GM12878 (cell line): ENCODE measurements at regions not wholly inside any gene's neighbourhood (a gene's known extent, or its start where the extent isn't known, plus 50 kb on each side); places are given as distances from the start of the nearest gene placed in this dataset.
"Not testable (repeated sequence)": the region's sequence is repeated elsewhere in the genome, so short reads cannot be mapped to it uniquely, and the experiment has no call there.

Experiments
- ATAC-seq: fragments of 200-7000 bp; cut with Tn5 transposase; 3 replicates; pipeline ENCODE4 v1.9.1; 2020; ENCODE audit warnings: mild to moderate bottlenecking, moderate library complexity
- BruUV-seq: library from RNA; stranded (reverse); fragments of 400-500 nt; replicated peaks from 2 replicates; lab custom pipeline; 2021; lab: Mats Ljungman, UMichigan
- CTCF ChIA-PET: fragments of 300-600 bp; sonication (Branson Sonifier 250); formaldehyde crosslinking; extraction: SDS; loops from one replicate; lab custom pipeline; 2021; ENCODE audit warnings: inconsistent platforms; lab: Yijun Ruan, JAX
- POLR2A ChIA-PET: fragments of 350-600 bp; formaldehyde crosslinking; extraction: SDS; loops from one replicate; lab custom pipeline; 2021; ENCODE audit warnings: inconsistent platforms; lab: Charles Lee
- RAD21 ChIA-PET: fragments of 300-600 bp; sonication (Branson Sonifier 250); formaldehyde crosslinking; loops from one replicate; lab custom pipeline; 2023; ENCODE audit warnings: antibody characterized with exemption; ENCODE audit not compliant: unreplicated experiment; lab: Charles Lee
- SMC1A ChIA-PET: fragments of 300-600 bp; sonication (Branson Sonifier 250); formaldehyde crosslinking; loops from one replicate; lab custom pipeline; 2023; ENCODE audit not compliant: unreplicated experiment, uncharacterized antibody; lab: Charles Lee
- DNase-seq: peaks from one replicate; pipeline ENCODE4 v3.0.0-alpha.2; 2011; ENCODE audit warnings: low read depth, low spot score
- FAIRE-seq: peaks from 3 replicates; lab custom pipeline; 2011; peaks lifted over from hg19 to GRCh38; lab: Jason Lieb, UNC
- H2AFZ ChIP-seq: 2 replicates; pipeline ENCODE4 v1.6.0; 2011; ENCODE audit warnings: low read depth, low read length, control low read depth; ENCODE audit not compliant: control insufficient read depth
- H3K27ac ChIP-seq: 2 replicates; pipeline ENCODE4 v1.5.1; 2011; ENCODE audit warnings: control low read depth; ENCODE audit not compliant: control insufficient read depth, insufficient read depth
- H3K27me3 ChIP-seq, 2 experiments: replicated peaks in 1 of 2; 2 replicates each; pipeline versions ENCODE4 v1.6.0 to v1.6.1; 2011; ENCODE audit warnings: low read length in 1 of 2; ENCODE audit not compliant: control insufficient read depth in 2 of 2, insufficient read depth in 2 of 2
- H3K36me3 ChIP-seq, 2 experiments: 2 replicates each; pipeline ENCODE4 v1.5.1; 2011; ENCODE audit warnings: low read length in 1 of 2; ENCODE audit not compliant: control insufficient read depth in 2 of 2, insufficient read depth in 2 of 2
- H3K4me1 ChIP-seq: 2 replicates; pipeline ENCODE4 v1.6.1; 2011; ENCODE audit warnings: mild to moderate bottlenecking, low read length, moderate library complexity, mixed read lengths; ENCODE audit not compliant: control insufficient read depth, insufficient read depth
- H3K4me2 ChIP-seq: 2 replicates; pipeline ENCODE4 v1.6.0; 2011; ENCODE audit warnings: control low read depth; ENCODE audit not compliant: control insufficient read depth, insufficient read depth
- H3K4me3 ChIP-seq: fragments of 200-600 bp; sonication (generic); 2 replicates; pipeline ENCODE4 v1.5.1; 2016
- H3K79me2 ChIP-seq: 2 replicates; pipeline ENCODE4 v1.6.0; 2011; ENCODE audit warnings: low read length; ENCODE audit not compliant: control insufficient read depth, insufficient read depth
- H3K9ac ChIP-seq: 2 replicates; pipeline ENCODE4 v1.8.0; 2011; ENCODE audit warnings: low read length, control low read depth, mixed read lengths; ENCODE audit not compliant: control insufficient read depth, insufficient read depth
- H3K9me3 ChIP-seq: replicated peaks from 3 replicates; pipeline ENCODE4 v1.5.1; 2011; ENCODE audit warnings: mild to moderate bottlenecking, low read length; ENCODE audit not compliant: control insufficient read depth, insufficient read depth
- H4K20me1 ChIP-seq: 2 replicates; pipeline ENCODE4 v1.6.0; 2011; ENCODE audit not compliant: control insufficient read depth, insufficient read depth
- ATF3 ChIP-seq: IDR thresholded peaks from 2 replicates; pipeline ENCODE4 v1.6.1; 2011; ENCODE audit warnings: low read depth, mild to moderate bottlenecking, low read length, moderate library complexity, borderline replicate concordance; ENCODE audit errors: extremely low read depth
- BACH1 ChIP-seq: fragments of 450-650 bp; IDR thresholded peaks from 2 replicates; pipeline ENCODE4 v1.6.1; 2017; ENCODE audit warnings: mild to moderate bottlenecking, borderline replicate concordance
- GATAD2B ChIP-seq: fragments of 450-650 bp; conservative IDR thresholded peaks from 2 replicates; pipeline ENCODE4 v1.6.1; 2017; ENCODE audit warnings: low read depth, mild to moderate bottlenecking, moderate library complexity
- HSF1 ChIP-seq: fragments of 150-350 bp; IDR thresholded peaks from 2 replicates; pipeline ENCODE4 v1.6.1; 2014; ENCODE audit warnings: mild to moderate bottlenecking, low read depth, low read length
- MAX ChIP-seq: IDR thresholded peaks from 2 replicates; pipeline ENCODE4 v1.6.1; 2012; ENCODE audit warnings: low read depth, low read length, improper control_type of control experiment
- MLLT1 ChIP-seq: fragments of 450-650 bp; IDR thresholded peaks from 2 replicates; pipeline ENCODE4 v1.6.1; 2016; ENCODE audit warnings: mild to moderate bottlenecking
- NBN ChIP-seq: fragments of 450-650 bp; IDR thresholded peaks from 2 replicates; pipeline ENCODE4 v1.6.1; 2016
- NFYB ChIP-seq: IDR thresholded peaks from 2 replicates; pipeline ENCODE4 v1.6.1; 2011; ENCODE audit warnings: low read depth, mild to moderate bottlenecking, low read length, improper control_type of control experiment, moderate library complexity; ENCODE audit not compliant: insufficient read depth
- SIX5 ChIP-seq: IDR thresholded peaks from 2 replicates; pipeline ENCODE4 v1.6.1; 2011; ENCODE audit warnings: mild to moderate bottlenecking, low read depth, low read length, moderate library complexity; ENCODE audit not compliant: severe bottlenecking
- SMAD1 ChIP-seq: fragments of 450-650 bp; IDR thresholded peaks from 2 replicates; pipeline ENCODE4 v1.6.1; 2018; ENCODE audit warnings: mild to moderate bottlenecking, low read depth; ENCODE audit not compliant: partially characterized antibody
- STAT1 ChIP-seq: fragments of 450-650 bp; conservative IDR thresholded peaks from 2 replicates; pipeline ENCODE4 v1.6.1; 2014; ENCODE audit warnings: antibody characterized with exemption, mild to moderate bottlenecking
- WGBS: methylation state at CpG from one replicate; pipeline ENCODE4 v1.1.6; 2016; ENCODE audit warnings: low lambda C conversion rate; ENCODE audit not compliant: insufficient replicate concordance, insufficient coverage; ENCODE audit errors: missing lambda C conversion rate; 5-methylcytosine and 5-hydroxymethylcytosine counted together
- in situ Hi-C: fragments of 300-500 bp; cut with MboI; formaldehyde crosslinking; loops from 9 replicates; pipeline ENCODE4 v1.14.3; 2018; ENCODE audit warnings: mixed read lengths
- intact Hi-C: fragments of 100-400 bp; cut with micrococcal nuclease; formaldehyde crosslinking; loops from one replicate; pipeline ENCODE4 v1.14.2; 2022; ENCODE audit not compliant: unreplicated experiment

- ChIA-PET CTCF (no interaction called here), POLR2A (no interaction called here), RAD21 (no interaction called here), SMC1A (no interaction called here)
- H3K27ac ChIP-seq = no peak overlapping the region
- H3K4me2 ChIP-seq = no peak overlapping the region
- no peaks in the 10 kb centered on the region for H4K20me1 ChIP-seq
- no peaks in the 10 kb centered on the region for H3K4me1 ChIP-seq
- no peaks in the 10 kb centered on the region for H3K27me3 ChIP-seq
- TF ChIP-seq HSF1 (no peak), NBN (no peak), GATAD2B (no peak), ATF3 (no peak), NFYB (no peak), MLLT1 (no peak), BACH1 (no peak), SMAD1 (no peak), SIX5 (no peak), MAX (no peak), STAT1 (no peak)
- H2AFZ ChIP-seq = no peak overlapping the region
- intact Hi-C loops = no loop called here
- 38% methylated on average over 5 of the region's 5 CpGs for WGBS
- no peaks in the 10 kb centered on the region for H3K79me2 ChIP-seq
- ATAC-seq (no peak), FAIRE-seq (no peak), DNase-seq (no peak)
- no TSS peak for BruUV-seq
- no peak overlapping the region for H3K4me3 ChIP-seq
- no peaks in the 10 kb centered on the region for H3K9me3 ChIP-seq
- H3K36me3 ChIP-seq = no peaks in the 10 kb centered on the region
- no peak overlapping the region for H3K9ac ChIP-seq
- in situ Hi-C loops = no loop called here
These were observed 61.1 kb upstream of the XIST start for GRCh38 chrX:73913580-73913979.

GRCh38 chrX:73911946-73912345, 59.4 kb upstream of the XIST start:
- CTCF ChIA-PET, H3K4me1 ChIP-seq, in situ Hi-C loops, H3K79me2 ChIP-seq, H3K4me3 ChIP-seq, intact Hi-C loops, H4K20me1 ChIP-seq, POLR2A ChIA-PET, H3K27ac ChIP-seq, H3K27me3 ChIP-seq, FAIRE-seq, DNase-seq, H3K9ac ChIP-seq, H3K36me3 ChIP-seq, RAD21 ChIA-PET, ATAC-seq, H3K4me2 ChIP-seq, H2AFZ ChIP-seq, H3K9me3 ChIP-seq, BruUV-seq: not testable (repeated sequence)
- WGBS = 27% methylated on average over 5 of the region's 5 CpGs
- SMC1A ChIA-PET = interaction anchor here (0.9 to 1.2 kb wide), 2 partner anchors 11 to 20 kb away, joined by 3 read pairs; no protein-coding TSS in a partner anchor
